Anterior cingulate cortex (tissue), 58 donors: ENCODE measurements at regions not wholly inside any gene's neighbourhood (a gene's known extent, or its start where the extent isn't known, plus 50 kb on each side); places are given as distances from the start of the nearest gene placed in this dataset.
A peak's percentile ranks its signal among the peaks of the same experiment; 100 is the strongest.
"Not testable (repeated sequence)": the region's sequence is repeated elsewhere in the genome, so short reads cannot be mapped to it uniquely, and the experiment has no call there.

ENCODE experiments used
- DNase-seq, 58 donors: peaks; one replicate each; lab custom pipeline; 2025; lab: John Stamatoyannopoulos, UW

GRCh38 chr7:80082213-80082612 lies 52.4 kb upstream of the GNAI1 start:
- no peak for DNase-seq

DNA sequence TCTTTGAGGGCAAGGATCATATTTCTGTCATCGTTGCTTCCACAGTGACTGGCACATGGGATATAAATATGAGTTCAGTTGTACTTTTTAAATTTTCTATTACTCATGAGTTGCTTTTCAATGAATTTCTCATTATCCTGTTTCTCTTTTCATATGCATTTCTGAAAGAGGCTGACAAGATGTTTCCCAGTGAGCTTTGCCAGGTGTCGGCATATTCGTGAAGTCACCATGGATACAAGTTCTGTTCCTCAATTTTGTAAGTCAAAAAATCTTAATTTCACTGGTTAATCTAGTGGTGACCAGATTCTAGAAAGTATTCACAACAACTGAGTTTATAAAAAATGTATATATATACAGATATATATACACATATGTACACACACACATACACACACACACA lies 55.7 kb upstream of the GNAI1 start:
- DNase-seq, result peak in 8 of 58 donors; percentile 0 to 16 (median 6)

GRCh38 chr7:80078159-80078731 lies 56.4 kb upstream of the GNAI1 start:
- DNase-seq, result peak in 2 of 58 donors; percentile 7 to 14

GRCh38 chr7:80070391-80070790 lies 64.2 kb upstream of the GNAI1 start:
- DNase-seq, result no peak

GRCh38 chr7:80066639-80067038 lies 68.0 kb upstream of the GNAI1 start:
- DNase-seq, result no peak

- DNase-seq, result no peak
These were observed 70.8 kb upstream of the GNAI1 start for GRCh38 chr7:80063834-80064233.

DNA sequence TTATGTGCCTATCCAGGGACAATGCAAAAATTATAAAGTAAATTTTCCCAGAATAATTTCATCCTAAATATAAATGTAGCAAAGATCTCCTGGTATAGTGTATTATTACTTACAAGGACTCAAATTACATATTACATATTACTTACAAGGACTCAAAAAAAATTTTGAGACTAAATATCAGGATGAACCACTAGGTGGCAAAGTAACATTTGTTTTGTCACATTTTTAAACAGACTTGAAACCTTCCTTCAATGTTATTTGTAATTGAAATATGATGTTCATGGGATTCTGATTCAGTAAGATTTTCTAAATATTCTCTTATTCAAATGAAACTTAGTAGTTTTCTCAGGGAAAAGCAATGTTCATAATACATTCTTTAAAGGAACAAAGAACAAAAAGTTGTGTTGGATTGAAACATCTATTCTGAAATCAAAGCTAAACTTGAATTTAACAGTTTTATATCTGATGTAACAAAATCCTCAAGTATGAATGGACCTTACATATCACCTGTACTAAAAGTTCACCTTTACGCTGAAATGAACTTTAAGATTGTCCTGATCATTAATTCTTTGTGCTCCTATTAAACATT lies 74.3 kb upstream of the GNAI1 start:
- peak in 2 of 58 donors; percentile 6 to 52 for DNase-seq

DNA sequence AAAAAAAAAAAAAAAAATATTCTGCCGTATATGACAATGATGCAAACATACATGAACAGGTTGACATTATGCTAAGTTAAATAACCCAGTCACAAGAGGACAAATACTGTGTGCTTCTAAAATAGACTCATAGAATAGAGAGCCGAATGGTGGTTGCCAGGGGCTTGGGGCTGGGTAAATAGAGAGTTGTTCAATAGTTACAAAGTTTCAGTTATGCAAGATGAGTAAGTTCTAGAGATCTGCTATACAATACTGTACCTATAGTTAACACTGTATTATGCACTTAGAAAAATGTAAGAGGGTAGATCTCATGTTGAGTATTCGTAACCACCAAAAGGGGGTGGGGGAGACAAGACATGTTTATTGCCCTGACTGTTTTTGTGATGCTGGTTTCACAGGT lies 77.1 kb upstream of the GNAI1 start:
- no peak for DNase-seq

GRCh38 chr7:80054356-80054755 lies 80.3 kb upstream of the GNAI1 start:
- no peak for DNase-seq

- no peak for DNase-seq
These were observed 81.5 kb upstream of the GNAI1 start for GRCh38 chr7:80053124-80053523.

DNA sequence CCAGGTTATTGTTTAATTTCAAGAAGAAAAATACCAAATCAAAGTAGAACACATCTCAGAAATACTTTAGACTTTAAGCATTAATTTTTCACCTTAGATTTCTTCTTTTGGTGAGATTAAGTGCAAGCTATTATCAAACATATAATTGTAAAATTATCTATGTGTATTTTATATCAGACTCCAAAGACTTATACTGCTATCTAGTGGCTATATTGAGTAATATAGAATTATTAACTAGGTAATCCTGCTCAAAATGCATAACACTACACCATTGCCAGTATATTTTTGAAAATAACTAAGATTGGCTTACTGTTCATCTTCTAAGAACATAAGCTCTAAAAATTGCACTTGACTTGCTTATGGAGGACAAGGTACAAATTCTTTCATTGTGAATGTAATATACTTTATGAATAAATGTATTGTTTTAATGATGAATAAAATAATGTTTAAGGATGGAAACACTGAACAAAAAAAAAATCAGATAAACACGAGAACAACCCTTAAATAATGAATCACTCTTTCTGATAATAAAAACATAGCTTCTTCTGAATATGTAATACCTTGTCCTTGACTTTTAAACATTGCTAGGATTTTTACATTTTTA lies 86.7 kb upstream of the GNAI1 start:
- DNase-seq, result no peak

DNA sequence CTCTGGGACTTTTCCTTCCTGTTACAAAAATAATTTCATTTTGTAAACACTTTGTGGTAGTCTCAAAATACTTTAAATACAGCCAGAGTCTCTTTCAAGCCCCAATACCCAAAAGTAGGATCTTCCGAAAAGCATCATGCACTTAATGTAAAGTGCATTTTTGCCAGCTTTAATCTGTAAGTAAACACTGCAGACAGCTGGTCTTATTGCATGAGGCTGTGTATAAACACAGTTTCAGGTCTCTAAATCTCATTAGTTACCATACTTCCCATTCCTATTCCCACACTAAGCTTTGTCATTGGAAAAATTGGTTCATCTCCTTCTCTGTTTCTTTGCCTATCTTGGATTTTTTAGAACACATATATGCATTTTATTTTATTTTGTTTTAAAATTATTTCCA lies 87.6 kb upstream of the GNAI1 start:
- DNase-seq, result no peak

DNA sequence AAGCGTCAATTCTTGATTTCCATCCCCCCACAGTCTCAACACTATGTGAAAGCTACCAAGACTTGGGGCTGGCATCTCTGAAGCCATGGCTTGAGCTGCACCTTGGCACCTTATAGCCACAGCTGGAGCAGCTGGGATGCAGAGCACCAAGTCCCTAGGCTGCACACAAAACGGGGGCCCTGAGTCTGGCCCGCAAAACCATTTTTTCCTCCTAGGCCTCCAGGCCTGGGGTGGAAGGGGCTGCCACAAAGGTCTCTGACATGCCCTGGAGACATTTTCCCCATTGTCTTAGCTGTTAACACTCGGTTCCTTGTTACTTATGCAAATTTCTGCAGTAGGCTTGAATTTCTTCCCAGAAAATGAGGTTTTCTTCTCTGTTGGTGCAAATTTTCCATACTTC lies 89.8 kb upstream of the GNAI1 start:
- no peak for DNase-seq

GRCh38 chr7:80040752-80041151 lies 93.9 kb upstream of the GNAI1 start:
- DNase-seq, result no peak

DNA sequence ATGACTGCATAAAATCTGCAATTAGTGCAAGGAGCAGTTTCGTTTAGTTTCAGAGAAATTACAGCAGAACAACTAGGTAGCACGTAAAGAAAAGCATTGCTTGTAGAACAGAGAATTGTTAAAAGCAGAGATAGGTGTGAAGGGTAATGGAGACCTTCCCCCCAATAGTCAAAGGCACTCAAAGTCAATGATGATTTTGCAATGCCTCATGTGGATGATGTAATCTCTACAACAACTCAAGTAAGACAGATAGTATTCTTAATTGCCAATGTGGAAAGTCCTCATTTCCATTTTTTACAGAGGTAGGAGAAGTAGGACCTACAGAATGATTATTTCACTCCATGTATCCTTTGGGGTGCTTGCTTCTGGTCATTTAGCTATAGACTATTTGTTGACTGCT lies 94.3 kb upstream of the GNAI1 start:
- no peak for DNase-seq

DNA sequence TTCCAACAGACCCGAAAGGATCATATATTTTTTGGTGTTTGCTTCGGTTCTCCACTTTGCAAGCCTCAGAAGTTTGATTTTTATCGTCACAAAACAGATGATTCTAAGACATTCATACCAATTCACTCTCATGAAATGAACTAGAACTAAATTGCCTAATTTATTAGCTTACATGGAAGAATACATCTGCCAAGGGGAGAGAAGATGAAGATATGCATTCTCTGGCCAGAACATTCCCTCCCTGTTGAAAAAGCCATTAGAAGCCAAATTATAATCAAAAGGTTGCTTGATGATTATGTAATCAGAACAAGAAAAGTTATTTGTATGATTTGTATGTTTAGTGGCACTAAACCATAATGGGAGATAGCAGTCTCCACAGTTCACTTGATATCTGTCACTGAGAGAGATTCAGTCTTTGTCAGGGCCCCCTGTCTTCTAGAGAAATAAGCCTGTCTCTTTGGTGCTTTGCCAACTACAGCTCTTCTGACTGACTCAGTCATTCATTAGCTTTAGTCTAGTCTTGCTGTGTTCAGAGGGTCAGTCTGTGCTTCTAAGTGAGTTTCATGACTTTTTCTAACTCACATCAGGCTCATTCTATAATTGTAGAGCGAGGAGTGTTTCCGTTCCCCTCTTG lies 95.3 kb upstream of the GNAI1 start:
- DNase-seq, result no peak

GRCh38 chr7:80037689-80038088 lies 96.9 kb upstream of the GNAI1 start:
- no peak for DNase-seq

DNA sequence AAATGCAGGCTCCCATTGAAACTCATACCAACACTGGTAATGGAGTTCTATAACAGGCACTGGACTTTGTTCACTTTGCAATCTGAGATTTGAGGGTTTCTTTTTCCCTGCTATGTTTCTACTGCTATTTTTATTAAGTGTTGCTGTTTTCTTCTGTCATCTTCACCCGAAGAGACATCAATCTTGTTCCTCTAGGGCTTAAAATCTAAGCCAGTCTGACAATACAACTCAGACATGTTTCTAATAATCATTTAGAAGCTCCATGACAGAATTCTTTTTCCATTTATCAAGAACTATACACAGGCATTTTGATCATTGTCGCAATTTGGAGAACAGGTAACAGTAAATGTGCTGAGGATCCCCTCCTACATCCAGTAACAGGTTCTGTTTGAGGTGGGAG lies 98.5 kb upstream of the GNAI1 start:
- DNase-seq, result no peak

DNA sequence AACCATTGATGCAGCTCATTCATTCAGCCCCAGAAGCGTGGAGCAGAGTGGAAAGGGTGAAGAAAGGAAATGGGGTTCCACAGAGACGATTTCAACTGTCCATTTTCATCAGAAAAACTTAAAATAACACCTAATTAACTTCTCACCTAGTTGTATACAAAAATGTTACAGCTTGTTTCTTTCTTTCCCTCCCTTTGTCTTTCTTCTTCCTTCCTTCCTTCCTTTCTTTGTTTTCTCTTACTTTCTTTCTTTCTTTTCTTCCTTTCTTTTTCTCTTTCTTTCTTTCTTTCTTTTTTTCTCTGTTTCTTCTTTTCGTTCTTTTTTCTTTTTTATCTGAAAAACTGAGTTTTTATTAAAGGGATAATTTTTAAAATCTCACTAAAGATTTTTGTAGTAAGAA lies 105.9 kb upstream of the GNAI1 start:
- no peak for DNase-seq

DNA sequence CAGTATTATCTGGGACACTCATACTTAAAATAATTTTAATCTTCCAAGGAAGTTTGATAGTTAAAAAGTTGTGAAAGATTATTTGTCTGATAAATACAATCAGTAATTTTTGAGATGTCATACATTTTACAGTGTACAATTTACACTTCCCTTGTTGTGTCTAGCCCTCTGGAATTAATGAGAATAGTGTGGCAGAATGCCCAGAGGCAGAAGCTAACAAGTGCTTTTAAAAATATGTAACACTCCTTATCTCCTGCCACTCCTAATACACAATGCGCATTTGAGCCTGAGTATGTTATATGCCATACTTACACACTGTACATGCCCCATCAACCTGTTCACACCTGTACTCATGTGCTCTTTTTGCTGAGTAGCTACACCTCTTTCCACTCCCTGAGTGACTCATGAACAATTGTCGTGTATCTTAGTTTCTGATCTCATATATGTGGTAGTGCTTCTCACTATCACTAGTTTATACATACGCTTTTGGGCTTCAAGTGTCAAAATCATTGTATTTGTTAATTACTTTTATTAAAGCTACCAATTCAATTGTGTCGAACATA lies 106.9 kb upstream of the GNAI1 start:
- no peak for DNase-seq

- no peak for DNase-seq
These were observed 107.9 kb upstream of the GNAI1 start for GRCh38 chr7:80026766-80027165.

GRCh38 chr7:80020277-80020676 lies 114.4 kb upstream of the GNAI1 start:
- DNase-seq, result not testable (repeated sequence)
